ENCODE measurements at regions not wholly inside any gene's neighbourhood (a gene's known extent, or its start where the extent isn't known, plus 50 kb on each side); places are given as distances from the start of the nearest gene placed in this dataset.

DNA sequence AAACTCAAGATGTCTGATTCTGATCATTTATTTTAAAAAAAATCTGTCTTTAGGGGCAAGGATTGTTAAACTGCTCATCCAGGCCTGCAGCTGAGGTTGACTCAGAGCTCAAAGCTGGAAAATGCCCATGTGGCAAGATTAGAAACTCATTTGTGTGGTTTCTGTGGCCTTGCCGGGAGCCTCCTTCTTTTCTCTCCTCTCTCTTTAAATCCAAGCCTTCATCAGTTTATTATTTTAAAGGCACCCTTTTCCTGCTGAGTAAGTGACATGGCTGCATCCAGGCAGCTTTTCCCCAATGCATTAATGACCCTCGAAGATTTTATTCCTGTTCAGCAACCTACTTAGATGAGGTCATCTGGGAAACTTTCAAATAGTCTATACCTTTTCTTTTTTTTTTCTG, 221.3 kb upstream of the CDIN1 start:
- Histone ChIP-seq H3K27ac (no peak overlapping the region), H4K20me1 (ENCODE audit: insufficient read depth) (no peaks in the 10 kb centered on the region), H3K36me3 (ENCODE audit: insufficient read depth) (no peaks in the 10 kb centered on the region), H3K4me3 (IDR thresholded peaks at IDR 0.05; ENCODE audit: insufficient read depth, low read depth, low read length) (no peak overlapping the region), H3K79me2 (ENCODE audit: insufficient read depth, low read depth) (no peaks in the 10 kb centered on the region), H3K27me3 (ENCODE audit: insufficient read depth, low read depth) (no peaks in the 10 kb centered on the region), H2AFZ (ENCODE audit: low read depth) (no peak overlapping the region), H3K4me2 (no peak overlapping the region), H3K4me1 (ENCODE audit: low read depth, poor library complexity, severe bottlenecking) (peaks cover 8% of the 10 kb centered on the region), H3K9ac (no peak overlapping the region)
- TF ChIP-seq, protein P1, sequence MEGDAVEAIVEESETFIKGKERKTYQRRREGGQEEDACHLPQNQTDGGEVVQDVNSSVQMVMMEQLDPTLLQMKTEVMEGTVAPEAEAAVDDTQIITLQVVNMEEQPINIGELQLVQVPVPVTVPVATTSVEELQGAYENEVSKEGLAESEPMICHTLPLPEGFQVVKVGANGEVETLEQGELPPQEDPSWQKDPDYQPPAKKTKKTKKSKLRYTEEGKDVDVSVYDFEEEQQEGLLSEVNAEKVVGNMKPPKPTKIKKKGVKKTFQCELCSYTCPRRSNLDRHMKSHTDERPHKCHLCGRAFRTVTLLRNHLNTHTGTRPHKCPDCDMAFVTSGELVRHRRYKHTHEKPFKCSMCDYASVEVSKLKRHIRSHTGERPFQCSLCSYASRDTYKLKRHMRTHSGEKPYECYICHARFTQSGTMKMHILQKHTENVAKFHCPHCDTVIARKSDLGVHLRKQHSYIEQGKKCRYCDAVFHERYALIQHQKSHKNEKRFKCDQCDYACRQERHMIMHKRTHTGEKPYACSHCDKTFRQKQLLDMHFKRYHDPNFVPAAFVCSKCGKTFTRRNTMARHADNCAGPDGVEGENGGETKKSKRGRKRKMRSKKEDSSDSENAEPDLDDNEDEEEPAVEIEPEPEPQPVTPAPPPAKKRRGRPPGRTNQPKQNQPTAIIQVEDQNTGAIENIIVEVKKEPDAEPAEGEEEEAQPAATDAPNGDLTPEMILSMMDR (conservative IDR thresholded peaks at IDR 0.05; ENCODE audit: low read depth, low read length) = no peak

- peaks cover 8% of the 10 kb centered on the region for H3K4me1 ChIP-seq (ENCODE audit: low read depth, poor library complexity, severe bottlenecking)
- H3K27me3 ChIP-seq (ENCODE audit: insufficient read depth, low read depth) = no peaks in the 10 kb centered on the region
- H3K4me3 ChIP-seq (IDR thresholded peaks at IDR 0.05; ENCODE audit: insufficient read depth, low read depth, low read length) = no peak overlapping the region
- no peaks in the 10 kb centered on the region for H4K20me1 ChIP-seq (ENCODE audit: insufficient read depth)
- H2AFZ ChIP-seq (ENCODE audit: low read depth) = no peak overlapping the region
- H3K36me3 ChIP-seq (ENCODE audit: insufficient read depth) = no peaks in the 10 kb centered on the region
- H3K27ac ChIP-seq = no peak overlapping the region
- no peaks in the 10 kb centered on the region for H3K79me2 ChIP-seq (ENCODE audit: insufficient read depth, low read depth)
- no peak overlapping the region for H3K4me2 ChIP-seq
- no peak overlapping the region for H3K9ac ChIP-seq
- TF ChIP-seq, protein P1 (conservative IDR thresholded peaks at IDR 0.05; ENCODE audit: low read depth, low read length) = no peak
Measured at GRCh38 chr15:36358523-36358922, 220.9 kb upstream of the CDIN1 start.

GRCh38 chr15:36359286-36359685, 220.1 kb upstream of the CDIN1 start:
- TF ChIP-seq, protein P1 (conservative IDR thresholded peaks at IDR 0.05; ENCODE audit: low read depth, low read length) = no peak
- Histone ChIP-seq H3K27ac (no peak overlapping the region), H3K4me1 (ENCODE audit: low read depth, poor library complexity, severe bottlenecking) (peaks cover 8% of the 10 kb centered on the region), H4K20me1 (ENCODE audit: insufficient read depth) (no peaks in the 10 kb centered on the region), H3K9ac (no peak overlapping the region), H3K4me3 (IDR thresholded peaks at IDR 0.05; ENCODE audit: insufficient read depth, low read depth, low read length) (no peak overlapping the region), H2AFZ (ENCODE audit: low read depth) (no peak overlapping the region), H3K36me3 (ENCODE audit: insufficient read depth) (no peaks in the 10 kb centered on the region), H3K79me2 (ENCODE audit: insufficient read depth, low read depth) (no peaks in the 10 kb centered on the region), H3K4me2 (no peak overlapping the region), H3K27me3 (ENCODE audit: insufficient read depth, low read depth) (no peaks in the 10 kb centered on the region)

GRCh38 chr15:36361351-36361870, 218.0 kb upstream of the CDIN1 start:
- no peak overlapping the region for H3K9ac ChIP-seq
- TF ChIP-seq, protein P1 (conservative IDR thresholded peaks at IDR 0.05; ENCODE audit: low read depth, low read length) = no peak
- H3K4me3 ChIP-seq (IDR thresholded peaks at IDR 0.05; ENCODE audit: insufficient read depth, low read depth, low read length) = no peak overlapping the region
- H3K36me3 ChIP-seq (ENCODE audit: insufficient read depth) = no peaks in the 10 kb centered on the region
- no peaks in the 10 kb centered on the region for H4K20me1 ChIP-seq (ENCODE audit: insufficient read depth)
- H3K79me2 ChIP-seq (ENCODE audit: insufficient read depth, low read depth) = no peaks in the 10 kb centered on the region
- no peak overlapping the region for H3K27ac ChIP-seq
- H3K4me1 ChIP-seq (ENCODE audit: low read depth, poor library complexity, severe bottlenecking) = peaks cover 8% of the 10 kb centered on the region
- no peak overlapping the region for H2AFZ ChIP-seq (ENCODE audit: low read depth)
- H3K4me2 ChIP-seq = no peak overlapping the region
- no peaks in the 10 kb centered on the region for H3K27me3 ChIP-seq (ENCODE audit: insufficient read depth, low read depth)

Measured in KMS-11 (cell line).